GM12878 (cell line): ENCODE measurements at regions not wholly inside any gene's neighbourhood (a gene's known extent, or its start where the extent isn't known, plus 50 kb on each side); places are given as distances from the start of the nearest gene placed in this dataset.

Source experiments
- BCL11A ChIP-seq: IDR thresholded peaks from 2 replicates; pipeline ENCODE4 v1.6.1; 2011; ENCODE audit warnings: low read depth, low read length
- BHLHE40 ChIP-seq, 2 experiments: fragments of 450-650 bp in 1 of 2; IDR thresholded peaks; 2 replicates each; pipeline ENCODE4 v1.6.1; 2011 to 2017; ENCODE audit warnings: low read depth in 2 of 2, borderline replicate concordance in 1 of 2, improper control_type of control experiment in 1 of 2, low read length in 1 of 2, mild to moderate bottlenecking in 1 of 2
- CUX1 ChIP-seq: IDR thresholded peaks from 2 replicates; pipeline ENCODE4 v1.6.1; 2012; ENCODE audit warnings: improper control_type of control experiment, low read depth, low read length; ENCODE audit not compliant: insufficient replicate concordance
- ELK1 ChIP-seq: IDR thresholded peaks from 2 replicates; pipeline ENCODE4 v1.6.1; 2012; ENCODE audit warnings: low read depth, low read length, improper control_type of control experiment
- POLR2AphosphoS2 ChIP-seq: IDR thresholded peaks from 2 replicates; pipeline ENCODE4 v1.6.1; 2011; ENCODE audit warnings: low read depth, mild to moderate bottlenecking, low read length, improper control_type of control experiment, moderate library complexity
- STAT3 ChIP-seq: IDR thresholded peaks from 2 replicates; pipeline ENCODE4 v1.6.1; 2011; ENCODE audit warnings: low read depth, low read length, improper control_type of control experiment
- ZBTB40 ChIP-seq: fragments of 450-650 bp; IDR thresholded peaks from 2 replicates; pipeline ENCODE4 v1.6.1; 2016; ENCODE audit warnings: mild to moderate bottlenecking, moderate library complexity, borderline replicate concordance

- TF ChIP-seq ZBTB40 (no peak), BCL11A (0 out of 2 replicates have a peak, but pooled peaks have one; percentile 16), CUX1 (peak; percentile 53), ELK1 (no peak), STAT3 (no peak), BHLHE40 (IDR thresholded peaks at IDR 0.05; ENCODE audit: borderline replicate concordance in 1 of 2, low read depth in 2 of 2, low read length in 1 of 2) (peak; percentile 83 to 86), POLR2AphosphoS2 (no peak)
These were observed 239.9 kb upstream of the ID2 start (continued) for GRCh38 chr2:8441986-8442385.
